ENCODE measurements at regions not wholly inside any gene's neighbourhood (a gene's known extent, or its start where the extent isn't known, plus 50 kb on each side); places are given as distances from the start of the nearest gene placed in this dataset.

GRCh38 chr7:25549271-25549921 lies 321.1 kb upstream of the NPVF start:
- TF ChIP-seq CTCF (conservative IDR thresholded peaks at IDR 0.05; ENCODE audit: low read depth, low read length) (no peak), EZH2phosphoT487 (IDR thresholded peaks at IDR 0.05; ENCODE audit: borderline replicate concordance, low read length) (no peak)

Measured in PC-3 (cell line).